Transverse colon (tissue), 4 donors: ENCODE measurements at regions not wholly inside any gene's neighbourhood (a gene's known extent, or its start where the extent isn't known, plus 50 kb on each side); places are given as distances from the start of the nearest gene placed in this dataset.

Experiments
- DNase-seq: peaks from one replicate; pipeline ENCODE4 v3.0.0-alpha.2; 2019
- H3K27ac ChIP-seq, 4 donors: fragments of 200-600 bp; sonication (generic); 2 replicates each; pipeline ENCODE4 v1.5.1; 2016 to 2018; ENCODE audit warnings: inconsistent platforms in 4 of 4
- H3K27me3 ChIP-seq: fragments of 200-600 bp; sonication (generic); 2 replicates; pipeline ENCODE4 v1.5.1; 2017; ENCODE audit warnings: inconsistent platforms
- H3K36me3 ChIP-seq, 4 donors: fragments of 200-600 bp; sonication (generic); 2 replicates each; pipeline ENCODE4 v1.5.1; 2017 to 2019; ENCODE audit warnings: inconsistent platforms in 4 of 4
- H3K4me1 ChIP-seq, 4 donors: fragments of 200-600 bp; sonication (generic); 2 replicates each; pipeline ENCODE4 v1.5.1; 2017 to 2020; ENCODE audit warnings: inconsistent platforms in 4 of 4
- H3K4me3 ChIP-seq, 4 donors: fragments of 200-600 bp; sonication (generic); 1 replicate in 1 of 4; 2 replicates in 3 of 4; pipeline versions ENCODE4 v1.5.1 to v1.6.1; 2017 to 2019; ENCODE audit warnings: inconsistent platforms in 4 of 4
- H3K9me3 ChIP-seq, 2 donors: fragments of 200-600 bp; sonication (generic); 2 replicates each; pipeline ENCODE4 v1.5.1; 2017 to 2019; ENCODE audit warnings: inconsistent platforms in 2 of 2
- EP300 ChIP-seq: sonication (generic); formaldehyde crosslinking; IDR thresholded peaks from one replicate; pipeline ENCODE4 v1.6.1; 2017; ENCODE audit warnings: antibody characterized with exemption, low read depth
- POLR2A ChIP-seq: fragments of 450-650 bp; IDR thresholded peaks from one replicate; pipeline ENCODE4 v1.6.1; 2016; ENCODE audit warnings: antibody characterized with exemption, mild to moderate bottlenecking, moderate library complexity
- POLR2AphosphoS5 ChIP-seq, 3 donors: sonication (generic); formaldehyde crosslinking; IDR thresholded peaks; one replicate each; pipeline ENCODE4 v1.6.1; 2016; ENCODE audit warnings: antibody characterized with exemption in 3 of 3
- WGBS, 2 donors: methylation state at CpG; one replicate each; pipeline ENCODE4 v1.1.5; 2018; ENCODE audit warnings: low coverage in 1 of 2; 5-methylcytosine and 5-hydroxymethylcytosine counted together
- in situ Hi-C, 4 donors: fragments of 200-750 bp; cut with MboI; loops; one replicate each; pipeline versions ENCODE4 v1.15.0 to v1.15.1; 2017; ENCODE audit warnings: low sequenced_read_pairs in 3 of 4, low pct_ligation_motif_present in 1 of 4, low pct_unique_long_range_greater_than_20kb in 1 of 4
- intact Hi-C: fragments of 100-400 bp; cut with DNase I; formaldehyde crosslinking; loops from one replicate; pipeline ENCODE4 v1.15.1; 2023; ENCODE audit warnings: low total_unique reads
- TF ChIP-seq, protein P1 (sequence below), 5 experiments: fragments of 200-600 bp in 3 of 5; fragments of 450-650 bp in 2 of 5; sonication (generic) in 3 of 5; IDR thresholded peaks; 1 replicate in 2 of 5; 2 replicates in 3 of 5; pipeline ENCODE4 v1.5.1; 2016 to 2017; ENCODE audit warnings: antibody characterized with exemption in 5 of 5, inconsistent platforms in 3 of 5, mild to moderate bottlenecking in 2 of 5, moderate library complexity in 1 of 5

DNA sequence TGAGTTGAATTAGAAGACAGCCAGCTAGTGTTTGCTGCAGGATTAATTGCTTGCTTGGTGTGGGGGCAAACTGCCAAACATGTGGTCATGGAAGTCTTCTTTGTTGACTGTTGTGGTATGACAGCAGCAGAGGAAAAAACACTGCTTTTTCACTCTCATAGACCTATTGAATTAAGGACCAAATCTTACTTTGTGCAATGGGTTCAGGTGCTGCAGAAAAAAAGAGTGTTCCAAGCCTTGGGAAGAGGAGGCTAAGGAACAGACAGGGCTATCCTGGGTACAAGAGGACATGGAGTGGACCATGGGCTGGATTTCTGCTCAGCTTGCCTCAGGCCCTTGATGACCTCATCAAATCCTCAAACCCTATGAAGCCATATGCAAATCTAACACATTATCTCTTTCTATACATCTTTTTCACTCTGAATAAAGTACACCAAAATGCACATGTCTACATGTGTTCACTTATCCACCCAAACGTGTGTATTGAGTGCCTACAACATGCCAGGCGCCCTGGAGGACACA is 61.5 kb downstream of the SIPA1L2 start:
- Histone ChIP-seq H3K4me3 (no peak overlapping the region), H3K27ac (no peak overlapping the region), H3K27me3 (no peaks in the 10 kb centered on the region), H3K36me3 (no peaks in the 10 kb centered on the region), H3K9me3 (no peaks in the 10 kb centered on the region), H3K4me1 (peaks cover 0 to 16% (median 7%) of the 10 kb centered on the region in 4 donors)
- TF ChIP-seq EP300 = no peak
- TF ChIP-seq, protein P1, sequence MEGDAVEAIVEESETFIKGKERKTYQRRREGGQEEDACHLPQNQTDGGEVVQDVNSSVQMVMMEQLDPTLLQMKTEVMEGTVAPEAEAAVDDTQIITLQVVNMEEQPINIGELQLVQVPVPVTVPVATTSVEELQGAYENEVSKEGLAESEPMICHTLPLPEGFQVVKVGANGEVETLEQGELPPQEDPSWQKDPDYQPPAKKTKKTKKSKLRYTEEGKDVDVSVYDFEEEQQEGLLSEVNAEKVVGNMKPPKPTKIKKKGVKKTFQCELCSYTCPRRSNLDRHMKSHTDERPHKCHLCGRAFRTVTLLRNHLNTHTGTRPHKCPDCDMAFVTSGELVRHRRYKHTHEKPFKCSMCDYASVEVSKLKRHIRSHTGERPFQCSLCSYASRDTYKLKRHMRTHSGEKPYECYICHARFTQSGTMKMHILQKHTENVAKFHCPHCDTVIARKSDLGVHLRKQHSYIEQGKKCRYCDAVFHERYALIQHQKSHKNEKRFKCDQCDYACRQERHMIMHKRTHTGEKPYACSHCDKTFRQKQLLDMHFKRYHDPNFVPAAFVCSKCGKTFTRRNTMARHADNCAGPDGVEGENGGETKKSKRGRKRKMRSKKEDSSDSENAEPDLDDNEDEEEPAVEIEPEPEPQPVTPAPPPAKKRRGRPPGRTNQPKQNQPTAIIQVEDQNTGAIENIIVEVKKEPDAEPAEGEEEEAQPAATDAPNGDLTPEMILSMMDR (IDR thresholded peaks at IDR 0.05) = no peak
- TF ChIP-seq POLR2A = no peak
- in situ Hi-C loops = no loop called here
- intact Hi-C loops = no loop called here
- no peak for DNase-seq
- 86 to 87% methylated on average over 2 of the region's 2 CpGs for whole genome bisulfite sequencing, 2 donors

DNA sequence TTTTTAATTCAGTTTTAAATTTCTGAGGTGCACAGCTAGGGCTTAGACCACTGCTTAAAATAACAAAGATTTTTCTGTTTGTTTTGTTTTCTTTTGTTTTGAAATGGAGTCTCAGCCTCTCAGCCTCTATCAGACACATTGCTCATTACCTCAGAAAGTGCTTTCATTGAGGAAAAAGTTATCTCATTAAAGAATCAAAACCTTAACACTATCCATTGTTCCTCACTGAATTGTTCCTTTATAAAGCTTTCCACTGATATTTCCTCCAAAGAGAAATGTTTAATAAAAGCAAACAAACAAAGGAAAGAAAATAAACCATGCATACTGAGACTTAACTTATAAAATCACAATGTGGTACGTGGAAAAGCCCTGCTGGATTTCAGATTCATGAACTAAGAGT is 63.8 kb downstream of the SIPA1L2 start:
- no peak overlapping the region for H3K4me3 ChIP-seq
- H3K9me3 ChIP-seq = no peaks in the 10 kb centered on the region
- no peak for DNase-seq
- intact Hi-C loops (no loop called here), in situ Hi-C loops (no loop called here)
- TF ChIP-seq, protein P1 (IDR thresholded peaks at IDR 0.05) = no peak
- H3K36me3 ChIP-seq = no peaks in the 10 kb centered on the region
- 67 to 80% methylated on average over 1 of the region's 1 CpG for WGBS, 2 donors
- H3K4me1 ChIP-seq = peaks cover 0 to 16% (median 7%) of the 10 kb centered on the region in 4 donors
- H3K27ac ChIP-seq = no peak overlapping the region
- H3K27me3 ChIP-seq = no peaks in the 10 kb centered on the region

DNA sequence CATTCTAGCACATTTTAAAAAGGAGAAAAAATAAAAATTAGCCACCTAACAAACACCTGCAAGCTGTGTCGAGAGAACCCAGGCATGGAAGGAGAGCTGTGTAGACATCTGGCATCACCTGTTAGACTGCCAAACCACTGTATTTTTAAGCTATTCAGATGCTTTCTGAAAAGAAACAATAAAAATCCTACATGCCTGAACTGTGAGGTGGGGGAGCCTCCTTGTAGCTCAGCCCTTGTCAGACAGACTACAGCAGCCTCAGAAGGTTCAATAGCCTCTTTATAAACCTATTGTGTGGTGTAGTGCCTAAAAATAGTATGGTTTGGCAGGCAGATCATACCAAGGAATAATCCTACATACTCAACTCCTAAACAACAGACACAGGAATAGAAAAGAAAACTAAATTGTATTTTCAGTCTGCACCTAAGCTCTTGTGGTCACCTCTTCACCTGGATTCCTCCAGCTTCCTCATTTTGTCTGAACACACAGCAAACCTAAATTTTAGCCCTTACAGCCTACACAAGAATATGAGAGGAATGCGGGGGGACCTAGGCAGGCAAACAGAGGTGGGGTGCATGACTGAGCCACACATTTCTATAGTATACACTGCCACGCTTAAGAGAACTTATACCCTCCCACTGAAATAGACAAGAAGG is 67.0 kb downstream of the SIPA1L2 start:
- DNase-seq = no peak
- TF ChIP-seq POLR2AphosphoS5 (IDR thresholded peaks at IDR 0.05) = no peak
- no peak for TF ChIP-seq EP300
- no peak for TF ChIP-seq POLR2A
- TF ChIP-seq, protein P1 (IDR thresholded peaks at IDR 0.05) = no peak
- intact Hi-C loops (no loop called here), in situ Hi-C loops (no loop called here)
- Histone ChIP-seq H3K27me3 (no peaks in the 10 kb centered on the region), H3K4me3 (no peak overlapping the region), H3K4me1 (peaks cover 0 to 20% (median 13%) of the 10 kb centered on the region in 4 donors), H3K36me3 (no peaks in the 10 kb centered on the region), H3K27ac (no peak overlapping the region), H3K9me3 (no peaks in the 10 kb centered on the region)
- WGBS, 2 donors = 87 to 90% methylated on average over 2 to 3 of the region's 3 CpGs

DNA sequence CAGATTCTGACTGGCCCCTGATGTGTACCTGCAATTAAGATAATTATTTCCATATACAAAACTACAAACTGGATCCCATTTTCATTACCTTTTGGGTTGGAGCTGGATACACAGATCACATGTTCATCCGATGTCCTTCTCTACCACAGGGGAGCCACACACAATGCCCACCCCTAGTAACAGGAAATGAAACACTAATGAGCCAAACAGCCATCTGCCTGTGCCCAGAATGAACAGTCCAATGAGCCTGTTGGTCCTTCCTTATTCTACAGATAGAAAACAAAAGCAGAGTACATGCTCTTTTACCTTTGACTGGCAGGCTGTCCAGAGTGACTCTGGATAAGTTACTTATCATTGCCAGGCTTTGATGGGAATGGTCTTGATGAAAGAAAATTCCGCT is 68.6 kb downstream of the SIPA1L2 start:
- no peak for TF ChIP-seq POLR2A
- no peak for TF ChIP-seq EP300
- no peak for TF ChIP-seq POLR2AphosphoS5 (IDR thresholded peaks at IDR 0.05)
- TF ChIP-seq, protein P1 (IDR thresholded peaks at IDR 0.05) = no peak
- in situ Hi-C loops (no loop called here), intact Hi-C loops (no loop called here)
- no peak overlapping the region for H3K4me3 ChIP-seq
- no peak overlapping the region for H3K27ac ChIP-seq
- DNase-seq = no peak
- WGBS, 2 donors = 88 to 100% methylated on average over 1 to 2 of the region's 2 CpGs
- H3K27me3 ChIP-seq = no peaks in the 10 kb centered on the region
- H3K4me1 ChIP-seq = peaks cover 0 to 36% (median 21%) of the 10 kb centered on the region in 4 donors
- no peaks in the 10 kb centered on the region for H3K9me3 ChIP-seq
- H3K36me3 ChIP-seq = no peaks in the 10 kb centered on the region
